HCT116 (cell line): ENCODE measurements at regions not wholly inside any gene's neighbourhood (a gene's known extent, or its start where the extent isn't known, plus 50 kb on each side); places are given as distances from the start of the nearest gene placed in this dataset.

Experiments used
- ATAC-seq: fragments of 200-7000 bp; cut with Tn5 transposase; 2 replicates; pipeline ENCODE4 v1.9.1; 2020; ENCODE audit warnings: mild to moderate bottlenecking, moderate library complexity
- BruUV-seq: library from RNA; stranded (reverse); fragments of 400-500 nt; replicated peaks from 2 replicates; lab custom pipeline; 2021; lab: Mats Ljungman, UMichigan
- CTCF ChIA-PET: fragments of 300-600 bp; sonication (Branson Sonifier 250); formaldehyde crosslinking; loops from one replicate; lab custom pipeline; 2021; ENCODE audit warnings: antibody characterized with exemption; lab: Charles Lee
- POLR2A ChIA-PET: fragments of 300-600, 350-600 bp; sonication (Branson Sonifier 250); formaldehyde crosslinking; loops from one replicate; lab custom pipeline; 2021; ENCODE audit warnings: antibody characterized with exemption; lab: Charles Lee
- RAD21 ChIA-PET, 2 experiments: fragments of 300-600 bp; sonication (Branson Sonifier 250); formaldehyde crosslinking; loops; one replicate each; lab custom pipeline; 2023; ENCODE audit warnings: low total read pairs in 2 of 2; ENCODE audit not compliant: uncharacterized antibody in 2 of 2, unreplicated experiment in 2 of 2, low non-redundant PET in 1 of 2; lab: Charles Lee
- DNase-seq: peaks from one replicate; pipeline ENCODE4 v3.0.0-alpha.2; 2010; ENCODE audit warnings: low read depth, low spot score
- H2AFZ ChIP-seq: fragments of 200-600 bp; shearing (Covaris generic), sonication (generic); 2 replicates; pipeline ENCODE4 v1.6.1; 2017; ENCODE audit warnings: low read depth, mixed run types, mixed read lengths, antibody characterized with exemption, low read length; ENCODE audit not compliant: poor library complexity, severe bottlenecking
- H3K27ac ChIP-seq: 2 replicates; pipeline ENCODE4 v1.5.1; 2012; ENCODE audit warnings: low read depth, low read length
- H3K27me3 ChIP-seq: fragments of 200-600 bp; sonication (generic); 2 replicates; pipeline ENCODE4 v1.6.1; 2016; ENCODE audit warnings: mixed run types, low read length, mixed read lengths; ENCODE audit not compliant: insufficient read depth
- H3K36me3 ChIP-seq, 2 experiments: fragments of 200-500 bp in 1 of 2; fragments of 200-600 bp in 1 of 2; sonication (Bioruptor generic) in 1 of 2; sonication (generic) in 1 of 2; 2 replicates each; pipeline versions ENCODE4 v1.5.1 to v1.6.1; 2014 to 2016; ENCODE audit warnings: low read length in 2 of 2, inconsistent platforms in 1 of 2, mixed read lengths in 1 of 2, mixed run types in 1 of 2; ENCODE audit not compliant: insufficient read depth in 2 of 2, control insufficient read depth in 1 of 2
- H3K4me1 ChIP-seq, 2 experiments: fragments of 200-600 bp in 1 of 2; sonication (generic) in 1 of 2; 2 replicates each; pipeline versions ENCODE4 v1.5.1 to v1.6.1; 2012 to 2017; ENCODE audit warnings: low read length in 2 of 2, inconsistent platforms in 1 of 2, mild to moderate bottlenecking in 1 of 2, mixed read lengths in 1 of 2, mixed run types in 1 of 2, moderate library complexity in 1 of 2; ENCODE audit not compliant: insufficient read depth in 2 of 2, control insufficient read depth in 1 of 2
- H3K4me2 ChIP-seq: fragments of 200-600 bp; sonication (generic); 2 replicates; pipeline ENCODE4 v1.6.1; 2017; ENCODE audit warnings: mixed run types, low read length, mixed read lengths
- H3K4me3 ChIP-seq, 2 experiments: fragments of 200-600 bp in 1 of 2; sonication (generic) in 1 of 2; replicated peaks in 1 of 2; 2 replicates each; pipeline ENCODE4 v1.5.1; 2011 to 2016; ENCODE audit warnings: low read length in 2 of 2, control low read depth in 1 of 2, low read depth in 1 of 2, mild to moderate bottlenecking in 1 of 2, mixed read lengths in 1 of 2, mixed run types in 1 of 2
- H3K79me2 ChIP-seq: fragments of 200-600 bp; sonication (generic); 2 replicates; pipeline ENCODE4 v1.6.1; 2017; ENCODE audit warnings: mild to moderate bottlenecking, mixed run types, low read length, moderate library complexity, mixed read lengths; ENCODE audit not compliant: insufficient read depth
- H3K9ac ChIP-seq: fragments of 200-600 bp; sonication (generic); 2 replicates; pipeline ENCODE4 v1.6.1; 2016; ENCODE audit warnings: low read length, mixed read lengths
- H3K9me2 ChIP-seq: fragments of 200-600 bp; sonication (generic), shearing (Covaris generic); 2 replicates; pipeline ENCODE4 v1.6.1; 2017; ENCODE audit warnings: mixed run types, mild to moderate bottlenecking, moderate library complexity; ENCODE audit not compliant: insufficient read depth
- H3K9me3 ChIP-seq, 2 experiments: fragments of 200-500 bp in 1 of 2; fragments of 200-600 bp in 1 of 2; sonication (Bioruptor generic) in 1 of 2; sonication (generic) in 1 of 2; 2 replicates each; pipeline ENCODE4 v1.6.1; 2014 to 2017; ENCODE audit warnings: low read length in 2 of 2, mixed read lengths in 2 of 2, inconsistent platforms in 1 of 2, low read depth in 1 of 2, mild to moderate bottlenecking in 1 of 2, mixed run types in 1 of 2, moderate library complexity in 1 of 2; ENCODE audit not compliant: control insufficient read depth in 1 of 2, insufficient read depth in 1 of 2
- H4K20me1 ChIP-seq: fragments of 200-600 bp; sonication (generic), shearing (Covaris generic); 2 replicates; pipeline ENCODE4 v1.6.1; 2017; ENCODE audit warnings: mixed run types, mild to moderate bottlenecking, moderate library complexity; ENCODE audit not compliant: insufficient read depth
- CBX3 ChIP-seq: IDR thresholded peaks from 2 replicates; pipeline ENCODE4 v1.6.1; 2012; ENCODE audit warnings: low read depth
- EGR1 ChIP-seq: IDR thresholded peaks from 2 replicates; pipeline ENCODE4 v1.6.1; 2012; ENCODE audit warnings: low read depth
- ELF1 ChIP-seq: IDR thresholded peaks from 2 replicates; pipeline ENCODE4 v1.6.1; 2012; ENCODE audit warnings: low read depth, borderline replicate concordance
- EZH2 ChIP-seq: fragments of 200-600 bp; sonication (generic); IDR thresholded peaks from 2 replicates; pipeline ENCODE4 v1.6.1; 2017; ENCODE audit warnings: antibody characterized with exemption, mixed run types
- FOSL1 ChIP-seq: IDR thresholded peaks from 2 replicates; pipeline ENCODE4 v1.6.1; 2012; ENCODE audit warnings: low read depth
- JUND ChIP-seq: IDR thresholded peaks from 2 replicates; pipeline ENCODE4 v1.6.1; 2012
- POLR2A ChIP-seq: IDR thresholded peaks from 2 replicates; pipeline ENCODE4 v1.7.0; 2011; ENCODE audit warnings: borderline replicate concordance; ENCODE audit not compliant: insufficient read depth, insufficient read length; ENCODE audit errors: extremely low read depth
- POLR2AphosphoS5 ChIP-seq: IDR thresholded peaks from 2 replicates; pipeline ENCODE4 v1.6.1; 2011; ENCODE audit warnings: mild to moderate bottlenecking, low read depth, low read length, moderate library complexity
- SIN3A ChIP-seq: IDR thresholded peaks from 2 replicates; pipeline ENCODE4 v1.6.1; 2012; ENCODE audit warnings: low read depth
- SP1 ChIP-seq: IDR thresholded peaks from 2 replicates; pipeline ENCODE4 v1.6.1; 2012; ENCODE audit warnings: low read depth
- SRF ChIP-seq: IDR thresholded peaks from 2 replicates; pipeline ENCODE4 v1.6.1; 2012; ENCODE audit warnings: low read depth
- YY1 ChIP-seq: IDR thresholded peaks from 2 replicates; pipeline ENCODE4 v1.6.1; 2011; ENCODE audit warnings: low read length, low read depth, moderate library complexity, mild to moderate bottlenecking; ENCODE audit not compliant: insufficient replicate concordance; ENCODE audit errors: extremely low read depth
- ZFX ChIP-seq: fragments of 450-650 bp; IDR thresholded peaks from 2 replicates; pipeline ENCODE4 v1.6.1; 2017
- intact Hi-C: fragments of 100-400 bp; cut with micrococcal nuclease; formaldehyde crosslinking; loops from 2 replicates; pipeline ENCODE4 v1.10.0; 2022
- TF ChIP-seq, protein P1 (sequence below): IDR thresholded peaks from 2 replicates; pipeline ENCODE4 v1.6.1; 2011; ENCODE audit warnings: mild to moderate bottlenecking, low read length, moderate library complexity; ENCODE audit not compliant: insufficient replicate concordance; ENCODE audit errors: extremely low read depth
- TF ChIP-seq, protein P2 (sequence below): IDR thresholded peaks from 2 replicates; pipeline ENCODE4 v1.6.1; 2012; ENCODE audit warnings: low read depth
- TF ChIP-seq, protein P3 (sequence below), 3 experiments: fragments of 200-600 bp in 1 of 3; sonication (generic) in 1 of 3; IDR thresholded peaks in 2 of 3; conservative IDR thresholded peaks in 1 of 3; 2 replicates each; pipeline ENCODE4 v1.5.1; 2012 to 2017; ENCODE audit warnings: low read depth in 2 of 3, low read length in 2 of 3, antibody characterized with exemption in 1 of 3, borderline replicate concordance in 1 of 3, control low read depth in 1 of 3, mild to moderate bottlenecking in 1 of 3, mixed read lengths in 1 of 3, mixed run types in 1 of 3, moderate library complexity in 1 of 3; ENCODE audit not compliant: insufficient read depth in 1 of 3
- TF ChIP-seq, protein P4 (sequence below): IDR thresholded peaks from 2 replicates; pipeline ENCODE4 v1.6.1; 2012

DNA sequence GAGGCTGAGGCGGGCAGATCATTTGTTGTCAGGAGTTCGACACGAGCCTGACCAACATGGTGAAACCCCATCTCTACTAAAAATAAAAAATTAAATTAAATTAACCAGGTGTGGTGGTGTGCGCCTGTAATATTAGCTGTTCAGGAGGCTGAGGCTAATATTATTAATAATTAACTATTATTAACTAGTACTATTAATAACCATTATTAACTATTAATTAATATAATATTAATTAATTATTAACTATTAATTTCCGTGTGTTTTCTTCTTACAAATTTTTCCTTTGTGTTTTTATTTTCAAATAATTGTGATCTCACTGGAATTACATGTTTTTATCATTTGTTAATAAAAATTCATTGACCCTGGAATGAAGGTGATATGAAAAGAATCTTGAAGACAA, 557.4 kb upstream of the ADGRB3 start:
- Histone ChIP-seq H2AFZ (no peak overlapping the region), H3K4me2 (no peak overlapping the region), H3K36me3 (no peaks in the 10 kb centered on the region), H3K9ac (no peak overlapping the region), H4K20me1 (no peaks in the 10 kb centered on the region), H3K79me2 (no peaks in the 10 kb centered on the region), H3K27ac (no peak overlapping the region), H3K9me2 (no peaks in the 10 kb centered on the region), H3K27me3 (no peaks in the 10 kb centered on the region), H3K4me1 (no peaks in the 10 kb centered on the region), H3K4me3 (no peak overlapping the region), H3K9me3 (peaks cover 7 to 11% of the 10 kb centered on the region in 2 experiments; a peak in 2 of 4 replicates)
- DNase-seq = no peak
- RAD21 ChIA-PET = no interaction called here
- no peak for TF ChIP-seq ELF1
- no peak for TF ChIP-seq EGR1
- TF ChIP-seq FOSL1 = no peak
- TF ChIP-seq POLR2AphosphoS5 = no peak
- TF ChIP-seq, protein P1, sequence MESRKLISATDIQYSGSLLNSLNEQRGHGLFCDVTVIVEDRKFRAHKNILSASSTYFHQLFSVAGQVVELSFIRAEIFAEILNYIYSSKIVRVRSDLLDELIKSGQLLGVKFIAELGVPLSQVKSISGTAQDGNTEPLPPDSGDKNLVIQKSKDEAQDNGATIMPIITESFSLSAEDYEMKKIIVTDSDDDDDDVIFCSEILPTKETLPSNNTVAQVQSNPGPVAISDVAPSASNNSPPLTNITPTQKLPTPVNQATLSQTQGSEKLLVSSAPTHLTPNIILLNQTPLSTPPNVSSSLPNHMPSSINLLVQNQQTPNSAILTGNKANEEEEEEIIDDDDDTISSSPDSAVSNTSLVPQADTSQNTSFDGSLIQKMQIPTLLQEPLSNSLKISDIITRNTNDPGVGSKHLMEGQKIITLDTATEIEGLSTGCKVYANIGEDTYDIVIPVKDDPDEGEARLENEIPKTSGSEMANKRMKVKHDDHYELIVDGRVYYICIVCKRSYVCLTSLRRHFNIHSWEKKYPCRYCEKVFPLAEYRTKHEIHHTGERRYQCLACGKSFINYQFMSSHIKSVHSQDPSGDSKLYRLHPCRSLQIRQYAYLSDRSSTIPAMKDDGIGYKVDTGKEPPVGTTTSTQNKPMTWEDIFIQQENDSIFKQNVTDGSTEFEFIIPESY = no peak
- TF ChIP-seq, protein P2, sequence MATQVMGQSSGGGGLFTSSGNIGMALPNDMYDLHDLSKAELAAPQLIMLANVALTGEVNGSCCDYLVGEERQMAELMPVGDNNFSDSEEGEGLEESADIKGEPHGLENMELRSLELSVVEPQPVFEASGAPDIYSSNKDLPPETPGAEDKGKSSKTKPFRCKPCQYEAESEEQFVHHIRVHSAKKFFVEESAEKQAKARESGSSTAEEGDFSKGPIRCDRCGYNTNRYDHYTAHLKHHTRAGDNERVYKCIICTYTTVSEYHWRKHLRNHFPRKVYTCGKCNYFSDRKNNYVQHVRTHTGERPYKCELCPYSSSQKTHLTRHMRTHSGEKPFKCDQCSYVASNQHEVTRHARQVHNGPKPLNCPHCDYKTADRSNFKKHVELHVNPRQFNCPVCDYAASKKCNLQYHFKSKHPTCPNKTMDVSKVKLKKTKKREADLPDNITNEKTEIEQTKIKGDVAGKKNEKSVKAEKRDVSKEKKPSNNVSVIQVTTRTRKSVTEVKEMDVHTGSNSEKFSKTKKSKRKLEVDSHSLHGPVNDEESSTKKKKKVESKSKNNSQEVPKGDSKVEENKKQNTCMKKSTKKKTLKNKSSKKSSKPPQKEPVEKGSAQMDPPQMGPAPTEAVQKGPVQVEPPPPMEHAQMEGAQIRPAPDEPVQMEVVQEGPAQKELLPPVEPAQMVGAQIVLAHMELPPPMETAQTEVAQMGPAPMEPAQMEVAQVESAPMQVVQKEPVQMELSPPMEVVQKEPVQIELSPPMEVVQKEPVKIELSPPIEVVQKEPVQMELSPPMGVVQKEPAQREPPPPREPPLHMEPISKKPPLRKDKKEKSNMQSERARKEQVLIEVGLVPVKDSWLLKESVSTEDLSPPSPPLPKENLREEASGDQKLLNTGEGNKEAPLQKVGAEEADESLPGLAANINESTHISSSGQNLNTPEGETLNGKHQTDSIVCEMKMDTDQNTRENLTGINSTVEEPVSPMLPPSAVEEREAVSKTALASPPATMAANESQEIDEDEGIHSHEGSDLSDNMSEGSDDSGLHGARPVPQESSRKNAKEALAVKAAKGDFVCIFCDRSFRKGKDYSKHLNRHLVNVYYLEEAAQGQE = no peak
- no peak for TF ChIP-seq POLR2A
- TF ChIP-seq ZFX = no peak
- no peak for TF ChIP-seq JUND
- no peak for TF ChIP-seq CBX3
- no peak for TF ChIP-seq SP1
- TF ChIP-seq YY1 = no peak
- TF ChIP-seq, protein P3, sequence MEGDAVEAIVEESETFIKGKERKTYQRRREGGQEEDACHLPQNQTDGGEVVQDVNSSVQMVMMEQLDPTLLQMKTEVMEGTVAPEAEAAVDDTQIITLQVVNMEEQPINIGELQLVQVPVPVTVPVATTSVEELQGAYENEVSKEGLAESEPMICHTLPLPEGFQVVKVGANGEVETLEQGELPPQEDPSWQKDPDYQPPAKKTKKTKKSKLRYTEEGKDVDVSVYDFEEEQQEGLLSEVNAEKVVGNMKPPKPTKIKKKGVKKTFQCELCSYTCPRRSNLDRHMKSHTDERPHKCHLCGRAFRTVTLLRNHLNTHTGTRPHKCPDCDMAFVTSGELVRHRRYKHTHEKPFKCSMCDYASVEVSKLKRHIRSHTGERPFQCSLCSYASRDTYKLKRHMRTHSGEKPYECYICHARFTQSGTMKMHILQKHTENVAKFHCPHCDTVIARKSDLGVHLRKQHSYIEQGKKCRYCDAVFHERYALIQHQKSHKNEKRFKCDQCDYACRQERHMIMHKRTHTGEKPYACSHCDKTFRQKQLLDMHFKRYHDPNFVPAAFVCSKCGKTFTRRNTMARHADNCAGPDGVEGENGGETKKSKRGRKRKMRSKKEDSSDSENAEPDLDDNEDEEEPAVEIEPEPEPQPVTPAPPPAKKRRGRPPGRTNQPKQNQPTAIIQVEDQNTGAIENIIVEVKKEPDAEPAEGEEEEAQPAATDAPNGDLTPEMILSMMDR (IDR thresholded peaks at IDR 0.05 in 2 of 3, conservative IDR thresholded peaks at IDR 0.05 in 1 of 3; ENCODE audit: borderline replicate concordance in 1 of 3, insufficient read depth in 1 of 3, low read depth in 2 of 3, low read length in 2 of 3) = no peak
- no peak for TF ChIP-seq SRF
- TF ChIP-seq SIN3A = no peak
- TF ChIP-seq, protein P4, sequence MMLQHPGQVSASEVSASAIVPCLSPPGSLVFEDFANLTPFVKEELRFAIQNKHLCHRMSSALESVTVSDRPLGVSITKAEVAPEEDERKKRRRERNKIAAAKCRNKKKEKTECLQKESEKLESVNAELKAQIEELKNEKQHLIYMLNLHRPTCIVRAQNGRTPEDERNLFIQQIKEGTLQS = no peak
- TF ChIP-seq EZH2 = no peak
- BruUV-seq = no TSS peak
- POLR2A ChIA-PET = no interaction called here
- intact Hi-C loops = no loop called here
- CTCF ChIA-PET = no interaction called here
- ATAC-seq = no peak
